H9 (cell line): ENCODE measurements at regions not wholly inside any gene's neighbourhood (a gene's known extent, or its start where the extent isn't known, plus 50 kb on each side); places are given as distances from the start of the nearest gene placed in this dataset.

Source experiments
- DNase-seq: peaks from one replicate; pipeline ENCODE4 v3.0.0-alpha.2; 2017
- H2AFZ ChIP-seq: one replicate; pipeline ENCODE4 v1.6.1; 2013; ENCODE audit warnings: mild to moderate bottlenecking, low read length, control low read depth, moderate library complexity
- H2AK5ac ChIP-seq: 2 replicates; pipeline ENCODE4 v1.6.1; 2013; ENCODE audit warnings: low read length, control low read depth, mixed read lengths; ENCODE audit not compliant: insufficient read length
- H2BK120ac ChIP-seq: one replicate; pipeline ENCODE4 v1.6.1; 2013; ENCODE audit warnings: low read depth, mild to moderate bottlenecking, low read length, control low read depth, inconsistent platforms; ENCODE audit not compliant: poor library complexity, severe bottlenecking
- H2BK12ac ChIP-seq: 2 replicates; pipeline ENCODE4 v1.6.1; 2013; ENCODE audit warnings: low read length, control low read depth, mixed read lengths, low read depth; ENCODE audit not compliant: insufficient read length
- H2BK15ac ChIP-seq: 2 replicates; pipeline ENCODE4 v1.6.1; 2013; ENCODE audit warnings: low read depth, low read length, control low read depth
- H2BK20ac ChIP-seq: one replicate; pipeline ENCODE4 v1.6.1; 2013; ENCODE audit warnings: low read depth, mild to moderate bottlenecking, low read length, control low read depth, inconsistent platforms; ENCODE audit not compliant: poor library complexity, severe bottlenecking
- H2BK5ac ChIP-seq: 2 replicates; pipeline ENCODE4 v1.6.1; 2013; ENCODE audit warnings: low read length, control low read depth, mixed read lengths; ENCODE audit not compliant: insufficient read length
- H3K14ac ChIP-seq: 2 replicates; pipeline ENCODE4 v1.6.1; 2013; ENCODE audit warnings: low read length, control low read depth; ENCODE audit not compliant: insufficient read depth
- H3K18ac ChIP-seq: 2 replicates; pipeline ENCODE4 v1.6.1; 2013; ENCODE audit warnings: low read depth, mild to moderate bottlenecking, mixed read lengths, low read length, control low read depth; ENCODE audit not compliant: insufficient read length
- H3K23ac ChIP-seq: 2 replicates; pipeline ENCODE4 v1.6.1; 2013; ENCODE audit warnings: low read length, control low read depth, mixed read lengths, low read depth; ENCODE audit not compliant: insufficient read length
- H3K23me2 ChIP-seq: 2 replicates; pipeline ENCODE4 v1.6.1; 2013; ENCODE audit warnings: low read depth, mild to moderate bottlenecking, mixed read lengths, low read length, control low read depth; ENCODE audit not compliant: insufficient read length, poor library complexity, severe bottlenecking
- H3K27ac ChIP-seq: 2 replicates; pipeline ENCODE4 v1.5.1; 2013; ENCODE audit warnings: low read length, control low read depth, mixed read lengths, low read depth; ENCODE audit not compliant: insufficient read length
- H3K27me3 ChIP-seq: 2 replicates; pipeline ENCODE4 v1.6.1; 2013; ENCODE audit warnings: low read length, control low read depth, inconsistent platforms; ENCODE audit not compliant: insufficient read depth
- H3K4ac ChIP-seq: 2 replicates; pipeline ENCODE4 v1.6.1; 2013; ENCODE audit warnings: low read depth, mild to moderate bottlenecking, control low read depth, inconsistent platforms, low read length, moderate library complexity
- H3K4me1 ChIP-seq: 2 replicates; pipeline ENCODE4 v1.6.1; 2013; ENCODE audit warnings: low read length, control low read depth, inconsistent platforms; ENCODE audit not compliant: insufficient read depth
- H3K4me2 ChIP-seq: 2 replicates; pipeline ENCODE4 v1.6.1; 2013; ENCODE audit warnings: low read length, control low read depth, mixed read lengths; ENCODE audit not compliant: insufficient read length, insufficient read depth
- H3K56ac ChIP-seq: 2 replicates; pipeline ENCODE4 v1.6.1; 2013; ENCODE audit warnings: low read depth, mild to moderate bottlenecking, mixed read lengths, low read length, control low read depth; ENCODE audit not compliant: insufficient read length
- H3K79me1 ChIP-seq: 2 replicates; pipeline ENCODE4 v1.6.1; 2013; ENCODE audit warnings: low read depth, mild to moderate bottlenecking, moderate library complexity, low read length, control low read depth, inconsistent platforms; ENCODE audit not compliant: insufficient read depth, poor library complexity, severe bottlenecking
- H3K79me2 ChIP-seq: 2 replicates; pipeline ENCODE4 v1.6.1; 2013; ENCODE audit warnings: low read length, control low read depth, inconsistent platforms; ENCODE audit not compliant: insufficient read depth
- H3K9ac ChIP-seq: 2 replicates; pipeline ENCODE4 v1.6.1; 2013; ENCODE audit warnings: low read length, control low read depth, mixed read lengths; ENCODE audit not compliant: insufficient read length; ENCODE audit errors: extremely low read depth
- H3K9me3 ChIP-seq: one replicate; pipeline ENCODE4 v1.6.1; 2013; ENCODE audit warnings: low read depth, low read length, inconsistent platforms; ENCODE audit not compliant: control insufficient read depth
- H3T11ph ChIP-seq: one replicate; pipeline ENCODE4 v1.6.1; 2013; ENCODE audit warnings: mild to moderate bottlenecking, low read length, control low read depth, inconsistent platforms
- H4K20me1 ChIP-seq: one replicate; pipeline ENCODE4 v1.6.1; 2013; ENCODE audit not compliant: control insufficient read depth, insufficient read length, insufficient read depth
- H4K5ac ChIP-seq: 2 replicates; pipeline ENCODE4 v1.6.1; 2013; ENCODE audit warnings: low read depth, mild to moderate bottlenecking, mixed read lengths, low read length, control low read depth; ENCODE audit not compliant: insufficient read length
- H4K8ac ChIP-seq: replicated peaks from 2 replicates; pipeline ENCODE4 v1.6.1; 2013; ENCODE audit warnings: low read length, control low read depth, mixed read lengths, low read depth; ENCODE audit not compliant: insufficient read length
- H4K91ac ChIP-seq: 2 replicates; pipeline ENCODE4 v1.6.1; 2013; ENCODE audit warnings: low read depth, mild to moderate bottlenecking, moderate library complexity, mixed read lengths, low read length, control low read depth; ENCODE audit not compliant: insufficient read length
- H3K27ac Mint-ChIP-seq, 3 experiments: 2 replicates in 2 of 3; 3 replicates in 1 of 3; pipeline ENCODE4 v1.8.0; 2020 to 2021; ENCODE audit warnings: mixed read lengths in 3 of 3, mild to moderate bottlenecking in 1 of 3, moderate library complexity in 1 of 3
- H3K27me3 Mint-ChIP-seq: 2 replicates; pipeline ENCODE4 v1.8.0; 2021; ENCODE audit warnings: low read depth, mild to moderate bottlenecking, moderate library complexity, mixed read lengths
- H3K36me3 Mint-ChIP-seq, 3 experiments: 2 replicates in 2 of 3; 3 replicates in 1 of 3; pipeline ENCODE4 v1.8.0; 2020 to 2021; ENCODE audit warnings: low read depth in 3 of 3, mixed read lengths in 3 of 3; ENCODE audit not compliant: insufficient read depth in 1 of 3
- H3K4me1 Mint-ChIP-seq, 2 experiments: 2 replicates each; pipeline ENCODE4 v1.8.0; 2020; ENCODE audit warnings: mixed read lengths in 2 of 2
- H3K4me3 Mint-ChIP-seq, 2 experiments: 2 replicates in 1 of 2; 3 replicates in 1 of 2; pipeline ENCODE4 v1.8.0; 2020 to 2021; ENCODE audit warnings: mild to moderate bottlenecking in 2 of 2, mixed read lengths in 2 of 2, moderate library complexity in 1 of 2
- H3K9me3 Mint-ChIP-seq, 2 experiments: 2 replicates in 1 of 2; 3 replicates in 1 of 2; pipeline ENCODE4 v1.8.0; 2020; ENCODE audit warnings: mild to moderate bottlenecking in 2 of 2, mixed read lengths in 2 of 2, moderate library complexity in 1 of 2
- WGBS: extraction: QIAGEN DNeasy Blood & Tissue Kit; methylation state at CpG from one replicate; pipeline ENCODE4 v1.1.7; 2013; ENCODE audit warnings: missing lambda C conversion rate, low lambda C conversion rate, mixed read lengths; ENCODE audit not compliant: insufficient read length; ENCODE audit errors: extremely low coverage; 5-methylcytosine and 5-hydroxymethylcytosine counted together
- TF ChIP-seq, protein P1 (sequence below): fragments of 200-600 bp; sonication (generic); conservative IDR thresholded peaks from 3 replicates; pipeline ENCODE4 v1.8.0; 2021; ENCODE audit warnings: antibody characterized with exemption, mild to moderate bottlenecking

- Histone ChIP-seq H3K27ac (no peak overlapping the region), H3K4me1 (peaks cover 2% of the 10 kb centered on the region; the same call in 1 of the 2 replicates), H2AK5ac (no peak overlapping the region), H3K23me2 (no peaks in the 10 kb centered on the region), H4K91ac (no peak overlapping the region), H4K8ac (no peak overlapping the region), H2BK15ac (no peak overlapping the region), H2AFZ (no peak overlapping the region), H3K56ac (no peak overlapping the region), H2BK5ac (no peak overlapping the region), H2BK12ac (no peak overlapping the region), H2BK120ac (no peak overlapping the region), H2BK20ac (no peak overlapping the region), H4K5ac (no peak overlapping the region), H3K4ac (no peak overlapping the region), H3K9me3 (peaks cover 10% of the 10 kb centered on the region), H3K4me2 (no peak overlapping the region), H3K79me2 (no peaks in the 10 kb centered on the region), H3T11ph (no peak overlapping the region), H3K79me1 (no peaks in the 10 kb centered on the region), H3K18ac (no peak overlapping the region), H3K9ac (no peak overlapping the region), H3K23ac (no peak overlapping the region), H4K20me1 (no peaks in the 10 kb centered on the region), H3K27me3 (no peaks in the 10 kb centered on the region), H3K14ac (no peak overlapping the region)
- no CpG with 5 or more reads among the region's 2 CpGs for WGBS
- H3K9me3 Mint-ChIP-seq: peaks cover 37 to 63% of the 10 kb centered on the region in 2 experiments
- DNase-seq: no peak
- TF ChIP-seq, protein P1, sequence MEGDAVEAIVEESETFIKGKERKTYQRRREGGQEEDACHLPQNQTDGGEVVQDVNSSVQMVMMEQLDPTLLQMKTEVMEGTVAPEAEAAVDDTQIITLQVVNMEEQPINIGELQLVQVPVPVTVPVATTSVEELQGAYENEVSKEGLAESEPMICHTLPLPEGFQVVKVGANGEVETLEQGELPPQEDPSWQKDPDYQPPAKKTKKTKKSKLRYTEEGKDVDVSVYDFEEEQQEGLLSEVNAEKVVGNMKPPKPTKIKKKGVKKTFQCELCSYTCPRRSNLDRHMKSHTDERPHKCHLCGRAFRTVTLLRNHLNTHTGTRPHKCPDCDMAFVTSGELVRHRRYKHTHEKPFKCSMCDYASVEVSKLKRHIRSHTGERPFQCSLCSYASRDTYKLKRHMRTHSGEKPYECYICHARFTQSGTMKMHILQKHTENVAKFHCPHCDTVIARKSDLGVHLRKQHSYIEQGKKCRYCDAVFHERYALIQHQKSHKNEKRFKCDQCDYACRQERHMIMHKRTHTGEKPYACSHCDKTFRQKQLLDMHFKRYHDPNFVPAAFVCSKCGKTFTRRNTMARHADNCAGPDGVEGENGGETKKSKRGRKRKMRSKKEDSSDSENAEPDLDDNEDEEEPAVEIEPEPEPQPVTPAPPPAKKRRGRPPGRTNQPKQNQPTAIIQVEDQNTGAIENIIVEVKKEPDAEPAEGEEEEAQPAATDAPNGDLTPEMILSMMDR: no peak
- peaks cover 17 to 18% of the 10 kb centered on the region in 2 experiments for H3K4me1 Mint-ChIP-seq
- H3K36me3 Mint-ChIP-seq: peaks cover 12 to 37% (median 37%) of the 10 kb centered on the region in 3 experiments
- 0 out of 7 replicates have a peak overlapping the region, but pooled peaks of 1 of the 3 experiments have one; percentile 40 for H3K27ac Mint-ChIP-seq
- no peak overlapping the region for H3K4me3 Mint-ChIP-seq
- H3K27me3 Mint-ChIP-seq: peaks cover 2% of the 10 kb centered on the region
Measured at GRCh38 chrX:9253211-9253610, 211.6 kb upstream of the TBL1X start.
